Heart right ventricle (tissue), 16 donors: ENCODE measurements at regions not wholly inside any gene's neighbourhood (a gene's known extent, or its start where the extent isn't known, plus 50 kb on each side); places are given as distances from the start of the nearest gene placed in this dataset.

ENCODE experiments used
- ATAC-seq, 8 donors: fragments of 200-7000 bp; cut with Tn5 transposase; one replicate each; pipeline ENCODE4 v1.9.1; 2020; ENCODE audit warnings: mild to moderate bottlenecking in 8 of 8, moderate library complexity in 8 of 8, moderate number of reproducible peaks in 1 of 8
- DNase-seq, 2 donors: peaks; one replicate each; pipeline ENCODE4 v3.0.0-alpha.2; 2020
- H3K27ac ChIP-seq, 10 donors: fragments of 200-600 bp; sonication (generic) in 2 of 10; one replicate each; pipeline versions ENCODE4 v1.5.0 to v1.8.0; 2020 to 2022; ENCODE audit warnings: mild to moderate bottlenecking in 3 of 10
- H3K27me3 ChIP-seq, 7 donors: fragments of 200-600 bp; one replicate each; pipeline ENCODE4 v1.8.0; 2021 to 2022; ENCODE audit warnings: mild to moderate bottlenecking in 2 of 7
- H3K36me3 ChIP-seq, 9 donors: fragments of 200-600 bp; sonication (generic) in 1 of 9; one replicate each; pipeline versions ENCODE4 v1.5.0 to v1.8.0; 2020 to 2022; ENCODE audit warnings: mild to moderate bottlenecking in 2 of 9
- H3K4me1 ChIP-seq, 9 donors: fragments of 200-600 bp; sonication (generic) in 1 of 9; one replicate each; pipeline versions ENCODE4 v1.5.0 to v1.8.0; 2020 to 2022; ENCODE audit warnings: mild to moderate bottlenecking in 4 of 9
- H3K4me3 ChIP-seq, 10 donors: fragments of 200-600 bp; sonication (generic) in 2 of 10; one replicate each; pipeline versions ENCODE4 v1.5.0 to v1.8.0; 2020 to 2022; ENCODE audit warnings: mild to moderate bottlenecking in 7 of 10, moderate library complexity in 2 of 10
- H3K9me3 ChIP-seq, 11 donors: fragments of 200-600 bp in 10 of 11; sonication (generic) in 2 of 11; one replicate each; pipeline versions ENCODE4 v1.5.0 to v1.8.0; 2013 to 2022; ENCODE audit warnings: mild to moderate bottlenecking in 2 of 11, control low read depth in 1 of 11, moderate library complexity in 1 of 11
- CTCF ChIP-seq, 9 donors: fragments of 200-600 bp; sonication (generic) in 2 of 9; IDR thresholded peaks; one replicate each; pipeline versions ENCODE4 v1.5.0 to v1.8.0; 2021 to 2022; ENCODE audit warnings: antibody characterized with exemption in 9 of 9, mild to moderate bottlenecking in 5 of 9, moderate library complexity in 1 of 9
- WGBS, 2 donors: extraction: QIAGEN DNeasy Blood & Tissue Kit; methylation state at CpG; one replicate each; pipeline ENCODE4 v1.1.7; 2013; ENCODE audit warnings: inconsistent platforms in 1 of 2; 5-methylcytosine and 5-hydroxymethylcytosine counted together
- intact Hi-C, 10 donors: fragments of 100-400 bp; cut with DNase I; formaldehyde crosslinking; loops; one replicate each; pipeline versions ENCODE4 v1.11.1 to v1.14.2; 2022
- donor health status: Arrhythmogenic right ventricular cardiomyopathy.
- donor health status: ischemic (EF 13 %, LVEDD 7.1; RV severe dilation, severe dysfunction).
- donor health status: healthy with polysubstance abuse.
- donor health status: DM: no; HTN: yes; CAD: no.
- donor health status: DM: no; HTN: no; CAD: no.
- donor health status: ischemic (EF 25% LVEDD 6.9; RV normal size, moderate dysfunction).
- donor health status: ischemic (EF 25% LVEDD 5.7; RV mildly dilated, moderate dysfunction).
- donor health status: healthy.
- donor health status: DM: yes; HTN: yes; CAD: no.
- donor health status: Ischemic cardiomyopathy.
- donor health status: ischemic (EF 35%, LVEDD 5.7; RV mildly dilated, moderate dysfunction).
- donor health status: nonischemic (EF 11% LVEDD 7.7; RV severe dilation, severe dysfunction).
- donor health status: DM: yes; HTN: yes; CAD: no.
- donor health status: PGD.
- donor health status: ischemic (EF 29% LVEDD 5.4; RV normal size, mild dysfunction).
- donor health status: nonischemic (EF 23%, LVEDD 6.1; RV moderate dilation, normal function).

GRCh38 chr14:61621444-61621843 lies 73.9 kb upstream of the HIF1A start:
- WGBS, 2 donors = 84 to 93% methylated on average over 7 of the region's 7 CpGs
- intact Hi-C loops = no loop called here
- Histone ChIP-seq H3K36me3 (no peaks in the 10 kb centered on the region), H3K27me3 (no peaks in the 10 kb centered on the region), H3K4me1 (peaks cover 0 to 34% (median 2%) of the 10 kb centered on the region in 9 donors), H3K4me3 (no peak overlapping the region), H3K27ac (peak overlapping the region in 1 of 10 donors; percentile 68), H3K9me3 (no peaks in the 10 kb centered on the region)
- ATAC-seq (no peak), DNase-seq (no peak)
- no peak for TF ChIP-seq CTCF (IDR thresholded peaks at IDR 0.05)

- no peaks in the 10 kb centered on the region for H3K27me3 ChIP-seq
- H3K4me3 ChIP-seq = no peak overlapping the region
- no peak for DNase-seq
- no peak overlapping the region for H3K27ac ChIP-seq
- ATAC-seq = no peak
- H3K9me3 ChIP-seq = no peaks in the 10 kb centered on the region
- intact Hi-C loops = no loop called here
- H3K36me3 ChIP-seq = no peaks in the 10 kb centered on the region
- TF ChIP-seq CTCF (IDR thresholded peaks at IDR 0.05) = no peak
- peaks cover 0 to 31% (median 0%) of the 10 kb centered on the region in 9 donors for H3K4me1 ChIP-seq
Measured at GRCh38 chr14:61622051-61622450, 73.3 kb upstream of the HIF1A start.

GRCh38 chr14:61623927-61624326 lies 71.4 kb upstream of the HIF1A start:
- no peaks in the 10 kb centered on the region for H3K27me3 ChIP-seq
- intact Hi-C loops = no loop called here
- no peaks in the 10 kb centered on the region for H3K36me3 ChIP-seq
- no peak for ATAC-seq
- H3K4me1 ChIP-seq = peaks cover 0 to 24% (median 0%) of the 10 kb centered on the region in 9 donors
- no peak overlapping the region for H3K27ac ChIP-seq
- H3K9me3 ChIP-seq = no peaks in the 10 kb centered on the region
- no peak for DNase-seq
- 93 to 98% methylated on average over 3 of the region's 3 CpGs for WGBS, 2 donors
- TF ChIP-seq CTCF (IDR thresholded peaks at IDR 0.05) = no peak
- no peak overlapping the region for H3K4me3 ChIP-seq

- no peak for TF ChIP-seq CTCF (IDR thresholded peaks at IDR 0.05)
- 97 to 100% methylated on average over 1 of the region's 1 CpG for WGBS, 2 donors
- no peak overlapping the region for H3K4me3 ChIP-seq
Measured at GRCh38 chr14:61625165-61625564, 70.1 kb upstream of the HIF1A start.

GRCh38 chr14:61627612-61628011 lies 67.7 kb upstream of the HIF1A start:
- no peak for TF ChIP-seq CTCF (IDR thresholded peaks at IDR 0.05)
- Histone ChIP-seq H3K9me3 (no peaks in the 10 kb centered on the region), H3K4me1 (no peaks in the 10 kb centered on the region), H3K27ac (no peak overlapping the region), H3K27me3 (no peaks in the 10 kb centered on the region), H3K36me3 (no peaks in the 10 kb centered on the region), H3K4me3 (no peak overlapping the region)
- no peak for DNase-seq
- intact Hi-C loops = no loop called here
- ATAC-seq = no peak
- 93 to 96% methylated on average over 2 of the region's 2 CpGs for WGBS, 2 donors

More at GRCh38 chr14:61625165-61625564, 70.1 kb upstream of the HIF1A start:
- no peak overlapping the region for H3K27ac ChIP-seq
- DNase-seq = no peak
- no peaks in the 10 kb centered on the region for H3K27me3 ChIP-seq
- intact Hi-C loops = no loop called here
- H3K9me3 ChIP-seq = no peaks in the 10 kb centered on the region
- H3K36me3 ChIP-seq = no peaks in the 10 kb centered on the region
- ATAC-seq = no peak
- H3K4me1 ChIP-seq = peaks cover 0 to 13% (median 0%) of the 10 kb centered on the region in 9 donors
